ENCODE measurements at regions not wholly inside any gene's neighbourhood (a gene's known extent, or its start where the extent isn't known, plus 50 kb on each side); places are given as distances from the start of the nearest gene placed in this dataset.

DNA sequence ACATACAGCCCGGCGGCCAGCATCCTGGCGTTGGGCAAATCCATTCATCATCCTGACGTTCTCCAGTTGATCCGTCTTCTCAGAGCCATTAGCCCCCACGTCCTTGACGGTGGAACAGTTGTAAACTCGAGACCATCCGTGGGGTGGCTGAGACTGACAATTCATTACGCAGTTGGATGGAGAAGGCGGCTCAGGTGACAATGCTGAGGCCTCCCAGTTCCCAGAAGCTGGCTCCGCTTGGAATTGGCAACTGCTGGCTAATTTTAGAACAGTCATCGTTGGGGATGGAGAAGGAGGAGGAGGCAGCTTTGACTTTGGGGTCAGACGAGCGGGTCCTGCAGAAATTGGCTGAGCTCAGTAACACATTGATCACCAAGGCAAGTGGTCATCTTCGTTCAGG is 186.5 kb downstream of the PHETA1 start:
- peaks cover 0 to 17% (median 2%) of the 10 kb centered on the region in 4 donors for H3K4me1 ChIP-seq
- DNase-seq = no peak
- no peak overlapping the region for H3K4me3 ChIP-seq
- TF ChIP-seq EP300 (IDR thresholded peaks at IDR 0.05; ENCODE audit: low read depth) (no peak), POLR2A (IDR thresholded peaks at IDR 0.05) (no peak), POLR2AphosphoS5 (IDR thresholded peaks at IDR 0.05) (no peak)
- TF ChIP-seq, protein P1, sequence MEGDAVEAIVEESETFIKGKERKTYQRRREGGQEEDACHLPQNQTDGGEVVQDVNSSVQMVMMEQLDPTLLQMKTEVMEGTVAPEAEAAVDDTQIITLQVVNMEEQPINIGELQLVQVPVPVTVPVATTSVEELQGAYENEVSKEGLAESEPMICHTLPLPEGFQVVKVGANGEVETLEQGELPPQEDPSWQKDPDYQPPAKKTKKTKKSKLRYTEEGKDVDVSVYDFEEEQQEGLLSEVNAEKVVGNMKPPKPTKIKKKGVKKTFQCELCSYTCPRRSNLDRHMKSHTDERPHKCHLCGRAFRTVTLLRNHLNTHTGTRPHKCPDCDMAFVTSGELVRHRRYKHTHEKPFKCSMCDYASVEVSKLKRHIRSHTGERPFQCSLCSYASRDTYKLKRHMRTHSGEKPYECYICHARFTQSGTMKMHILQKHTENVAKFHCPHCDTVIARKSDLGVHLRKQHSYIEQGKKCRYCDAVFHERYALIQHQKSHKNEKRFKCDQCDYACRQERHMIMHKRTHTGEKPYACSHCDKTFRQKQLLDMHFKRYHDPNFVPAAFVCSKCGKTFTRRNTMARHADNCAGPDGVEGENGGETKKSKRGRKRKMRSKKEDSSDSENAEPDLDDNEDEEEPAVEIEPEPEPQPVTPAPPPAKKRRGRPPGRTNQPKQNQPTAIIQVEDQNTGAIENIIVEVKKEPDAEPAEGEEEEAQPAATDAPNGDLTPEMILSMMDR (IDR thresholded peaks at IDR 0.05) = no peak
- in situ Hi-C loops (cut with MboI; ENCODE audit: low pct_ligation_motif_present in 1 of 4, low pct_unique_long_range_greater_than_20kb in 1 of 4, low sequenced_read_pairs in 3 of 4) = no loop called here
- intact Hi-C loops (cut with DNase I; ENCODE audit: low total_unique reads) = loop anchor here (5.0 kb wide), 1 partner anchor 85 kb away; no protein-coding TSS in a partner anchor
- H3K27me3 ChIP-seq = peaks cover 15% of the 10 kb centered on the region
- 63 to 85% methylated on average over 7 to 16 of the region's 16 CpGs for WGBS, 2 donors (ENCODE audit: low coverage in 1 of 2)
- no peaks in the 10 kb centered on the region for H3K36me3 ChIP-seq
- H3K9me3 ChIP-seq = no peaks in the 10 kb centered on the region
- H3K27ac ChIP-seq = no peak overlapping the region

DNA sequence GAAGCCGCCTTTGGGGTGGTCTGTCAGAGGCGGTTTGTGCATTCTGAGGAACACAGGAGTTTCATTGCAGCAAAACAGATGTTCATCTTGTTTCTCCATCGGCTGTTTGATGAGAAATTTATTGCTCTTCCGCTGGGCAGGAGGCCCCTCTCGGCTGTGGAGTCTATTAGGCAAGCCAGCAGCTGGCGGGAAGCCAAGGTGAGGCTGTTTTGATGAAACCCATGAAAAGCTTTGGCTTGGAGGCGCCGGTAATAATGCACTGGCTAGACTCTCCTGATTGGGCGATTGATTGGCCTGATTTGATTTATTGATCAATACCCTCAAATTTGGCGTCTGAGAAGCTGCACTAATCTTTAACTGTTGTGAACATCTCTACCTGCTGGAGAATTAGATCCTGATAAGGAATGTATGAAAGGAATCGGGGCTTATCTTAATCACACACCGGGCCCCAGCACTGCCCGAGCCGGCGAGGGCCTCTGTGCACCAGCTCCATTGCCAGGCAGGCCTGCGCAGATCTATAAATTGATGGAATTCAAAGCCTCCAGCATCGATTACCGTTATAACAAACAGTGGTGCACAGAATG is 187.7 kb downstream of the PHETA1 start:
- H3K4me1 ChIP-seq = peaks cover 0 to 17% (median 2%) of the 10 kb centered on the region in 4 donors
- in situ Hi-C loops (cut with MboI; ENCODE audit: low pct_ligation_motif_present in 1 of 4, low pct_unique_long_range_greater_than_20kb in 1 of 4, low sequenced_read_pairs in 3 of 4) (no loop called here), intact Hi-C loops (cut with DNase I; ENCODE audit: low total_unique reads) (loop anchor here (5.0 kb wide), 1 partner anchor 84 kb away; no protein-coding TSS in a partner anchor)
- H3K9me3 ChIP-seq = no peaks in the 10 kb centered on the region
- no peaks in the 10 kb centered on the region for H3K36me3 ChIP-seq
- H3K27ac ChIP-seq = no peak overlapping the region
- peak; percentile 43 for DNase-seq
- WGBS, 2 donors (ENCODE audit: low coverage in 1 of 2) = 15 to 27% methylated on average over 8 to 18 of the region's 18 CpGs
- H3K4me3 ChIP-seq = no peak overlapping the region
- TF ChIP-seq, protein P1 (IDR thresholded peaks at IDR 0.05) = no peak
- TF ChIP-seq POLR2A (IDR thresholded peaks at IDR 0.05) (no peak), EP300 (IDR thresholded peaks at IDR 0.05; ENCODE audit: low read depth) (no peak)
- peaks cover 24% of the 10 kb centered on the region for H3K27me3 ChIP-seq

DNA sequence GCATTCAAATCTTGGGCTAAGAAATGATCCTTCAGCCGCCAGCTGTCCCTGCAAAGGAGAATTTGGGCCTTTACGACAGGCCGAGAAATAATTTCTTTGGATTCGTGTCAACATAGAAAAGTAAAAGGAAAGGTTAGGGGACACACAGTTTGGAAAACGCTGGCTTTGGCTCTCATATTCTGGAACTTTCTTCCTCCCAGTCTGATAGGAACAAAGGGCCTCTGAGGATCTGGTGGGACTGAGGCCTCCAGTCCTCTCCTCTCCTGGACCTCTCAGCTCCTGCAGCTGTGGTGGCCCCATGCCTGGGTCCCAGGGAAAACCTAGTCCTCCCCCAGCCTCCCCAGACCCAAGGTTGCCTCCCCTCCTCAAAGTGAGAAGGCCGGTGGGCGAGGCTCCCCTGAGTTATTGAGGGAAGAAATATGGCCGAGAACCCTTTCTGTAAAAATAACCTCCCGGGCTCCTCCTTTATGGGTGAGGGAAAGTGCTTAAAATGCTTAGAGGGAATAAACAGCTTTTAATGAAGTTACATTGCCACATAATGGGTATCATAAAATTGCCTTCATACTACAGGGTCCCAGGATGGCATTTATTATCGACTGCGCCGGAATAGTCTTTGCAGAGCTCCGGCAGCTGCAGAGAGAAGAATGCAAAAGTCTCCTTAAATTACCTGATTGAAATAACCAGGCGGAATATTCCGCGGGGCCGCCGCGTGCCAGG is 188.3 kb downstream of the PHETA1 start:
- 40 to 47% methylated on average over 14 to 19 of the region's 19 CpGs for WGBS, 2 donors (ENCODE audit: low coverage in 1 of 2)

More for the DNA sequence above, 188.3 kb downstream of the PHETA1 start:
- peaks cover 0 to 17% (median 2%) of the 10 kb centered on the region in 4 donors for H3K4me1 ChIP-seq
- H3K27ac ChIP-seq = no peak overlapping the region
- no peak for TF ChIP-seq POLR2AphosphoS5 (IDR thresholded peaks at IDR 0.05)
- no peak for TF ChIP-seq EP300 (IDR thresholded peaks at IDR 0.05; ENCODE audit: low read depth)
- no peak for TF ChIP-seq POLR2A (IDR thresholded peaks at IDR 0.05)
- TF ChIP-seq, protein P1 (IDR thresholded peaks at IDR 0.05) = no peak
- no peaks in the 10 kb centered on the region for H3K36me3 ChIP-seq
- H3K4me3 ChIP-seq = no peak overlapping the region
- H3K9me3 ChIP-seq = no peaks in the 10 kb centered on the region
- in situ Hi-C loops (cut with MboI; ENCODE audit: low pct_ligation_motif_present in 1 of 4, low pct_unique_long_range_greater_than_20kb in 1 of 4, low sequenced_read_pairs in 3 of 4) (no loop called here), intact Hi-C loops (cut with DNase I; ENCODE audit: low total_unique reads) (loop anchor here (5.0 kb wide), 1 partner anchor 83 kb away; no protein-coding TSS in a partner anchor)
- DNase-seq = no peak
- H3K27me3 ChIP-seq = peaks cover 27% of the 10 kb centered on the region

All from transverse colon (tissue), 4 donors.